ENCODE measurements at regions not wholly inside any gene's neighbourhood (a gene's known extent, or its start where the extent isn't known, plus 50 kb on each side); places are given as distances from the start of the nearest gene placed in this dataset.

DNA sequence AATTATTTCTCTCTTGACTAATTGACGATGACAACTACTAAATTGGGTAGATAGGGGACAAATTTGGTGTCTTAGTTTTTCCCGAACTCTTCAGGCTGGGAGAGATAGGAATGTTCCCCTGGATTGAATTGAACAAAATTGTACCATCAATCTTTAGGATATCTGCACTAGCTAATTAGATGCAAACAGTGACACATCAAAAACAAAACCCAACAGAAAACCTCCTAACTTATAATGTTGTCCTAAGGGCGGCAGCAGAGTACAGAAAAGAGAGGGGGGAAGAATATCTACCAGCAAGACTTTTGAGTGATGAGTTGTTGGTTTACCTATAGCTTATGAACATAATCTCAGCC is 342.9 kb downstream of the INSIG2 start:
- TF ChIP-seq POLR2A (IDR thresholded peaks at IDR 0.05) (no peak), CTCF (IDR thresholded peaks at IDR 0.05) (no peak)
- WGBS, 2 donors = 68 to 73% methylated on average over 3 of the region's 3 CpGs
- no peaks in the 10 kb centered on the region for H3K4me1 ChIP-seq
- no peaks in the 10 kb centered on the region for H3K27me3 ChIP-seq
- intact Hi-C loops (cut with DNase I) = no loop called here
- H3K36me3 ChIP-seq = no peaks in the 10 kb centered on the region
- DNase-seq = no peak
- H3K4me3 ChIP-seq (replicated peaks in 1 of 3) = no peak overlapping the region
- H3K27ac ChIP-seq = no peak overlapping the region
- H3K9me3 ChIP-seq = no peaks in the 10 kb centered on the region

DNA sequence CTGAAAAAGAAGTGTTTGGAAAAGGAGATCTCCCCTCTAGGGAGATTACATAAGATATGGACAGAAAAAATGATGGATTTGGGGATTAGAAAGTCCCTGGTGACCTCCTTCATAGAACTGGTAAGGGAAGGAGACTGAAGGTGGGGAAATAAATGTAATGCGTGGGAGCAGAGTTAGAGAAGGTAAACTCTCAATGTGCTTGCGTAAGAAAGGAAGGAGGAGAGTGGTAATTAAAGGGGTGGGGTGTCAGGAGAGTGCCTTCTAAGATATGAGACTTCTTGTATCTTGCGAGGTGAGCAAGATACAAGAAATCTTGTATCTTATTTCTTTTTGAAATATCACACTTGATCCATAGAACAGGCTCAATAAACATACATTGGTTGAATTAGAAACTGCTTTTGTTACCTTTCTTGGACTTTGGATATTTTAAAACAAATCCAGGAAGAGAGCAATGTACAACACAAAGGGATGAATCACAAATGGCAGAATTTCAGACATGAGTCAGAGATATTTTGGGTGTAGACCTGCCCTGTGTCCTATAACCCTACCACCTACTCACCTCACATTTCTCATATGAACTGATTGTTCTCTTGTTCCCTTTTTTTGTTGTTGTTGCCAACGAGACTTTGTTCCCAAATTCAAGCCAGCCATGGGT is 342.4 kb downstream of the INSIG2 start:
- DNase-seq = no peak

GRCh38 chr2:118425191-118425590 is 336.9 kb downstream of the INSIG2 start:
- intact Hi-C loops (cut with DNase I) = no loop called here
- no peak for TF ChIP-seq CTCF (IDR thresholded peaks at IDR 0.05)
- TF ChIP-seq POLR2A (IDR thresholded peaks at IDR 0.05) = no peak
- no peaks in the 10 kb centered on the region for H3K36me3 ChIP-seq
- H3K9me3 ChIP-seq = no peaks in the 10 kb centered on the region
- H3K27ac ChIP-seq = no peak overlapping the region
- H3K4me1 ChIP-seq = no peaks in the 10 kb centered on the region
- H3K4me3 ChIP-seq (replicated peaks in 1 of 3) = no peak overlapping the region
- WGBS, 2 donors = 79 to 81% methylated on average over 5 of the region's 5 CpGs
- no peaks in the 10 kb centered on the region for H3K27me3 ChIP-seq
- DNase-seq = no peak

More for the DNA sequence above, 342.4 kb downstream of the INSIG2 start:
- H3K4me1 ChIP-seq = no peaks in the 10 kb centered on the region
- 61 to 62% methylated on average over 4 of the region's 4 CpGs for WGBS, 2 donors
- no peak for TF ChIP-seq POLR2A (IDR thresholded peaks at IDR 0.05)
- no peak for TF ChIP-seq CTCF (IDR thresholded peaks at IDR 0.05)
- no peaks in the 10 kb centered on the region for H3K9me3 ChIP-seq
- no peaks in the 10 kb centered on the region for H3K27me3 ChIP-seq
- intact Hi-C loops (cut with DNase I) = no loop called here
- no peak overlapping the region for H3K27ac ChIP-seq
- no peaks in the 10 kb centered on the region for H3K36me3 ChIP-seq
- no peak overlapping the region for H3K4me3 ChIP-seq (replicated peaks in 1 of 3)

DNA sequence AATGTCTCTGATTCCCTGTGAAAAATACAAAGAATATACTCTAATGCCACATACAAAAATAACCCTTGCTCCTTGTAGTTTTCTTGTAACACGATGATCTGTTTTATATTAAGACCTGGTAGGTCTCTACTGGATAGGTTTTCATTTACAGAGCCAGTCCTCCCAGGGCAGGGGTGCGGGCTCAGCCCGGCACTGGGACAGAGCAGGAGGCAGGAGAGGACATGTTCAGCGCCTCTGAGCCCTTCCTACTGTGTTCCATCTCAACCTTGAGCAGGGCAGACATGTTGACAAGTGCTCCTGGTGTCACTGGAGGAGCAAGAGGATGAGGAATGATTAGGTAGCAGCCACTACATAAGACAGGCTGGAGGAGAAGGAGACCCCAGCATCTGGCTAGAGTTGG is 335.5 kb downstream of the INSIG2 start:
- intact Hi-C loops (cut with DNase I) = no loop called here
- 81 to 85% methylated on average over 4 of the region's 4 CpGs for WGBS, 2 donors
- no peak for DNase-seq
- Histone ChIP-seq H3K4me3 (replicated peaks in 1 of 3) (no peak overlapping the region), H3K36me3 (no peaks in the 10 kb centered on the region), H3K4me1 (no peaks in the 10 kb centered on the region), H3K9me3 (no peaks in the 10 kb centered on the region), H3K27me3 (no peaks in the 10 kb centered on the region), H3K27ac (no peak overlapping the region)
- no peak for TF ChIP-seq CTCF (IDR thresholded peaks at IDR 0.05)
- TF ChIP-seq POLR2A (IDR thresholded peaks at IDR 0.05) = no peak

- intact Hi-C loops (cut with DNase I) = no loop called here
- WGBS, 2 donors = 61 to 95% methylated on average over 3 of the region's 3 CpGs
- Histone ChIP-seq H3K4me1 (no peaks in the 10 kb centered on the region), H3K4me3 (replicated peaks in 1 of 3) (no peak overlapping the region), H3K9me3 (no peaks in the 10 kb centered on the region), H3K27ac (no peak overlapping the region), H3K27me3 (no peaks in the 10 kb centered on the region), H3K36me3 (no peaks in the 10 kb centered on the region)
- DNase-seq = no peak
- no peak for TF ChIP-seq POLR2A (IDR thresholded peaks at IDR 0.05)
- no peak for TF ChIP-seq CTCF (IDR thresholded peaks at IDR 0.05)
These were observed 333.4 kb downstream of the INSIG2 start for GRCh38 chr2:118421648-118422047.

Data from thyroid gland (tissue), 4 donors.